HG02852 (cell line): ENCODE measurements at regions not wholly inside any gene's neighbourhood (a gene's known extent, or its start where the extent isn't known, plus 50 kb on each side); places are given as distances from the start of the nearest gene placed in this dataset.

Experiments
- ATAC-seq: cut with Tn5 transposase; IDR thresholded peaks from one replicate; pipeline ENCODE4 v1.9.1; 2021; ENCODE audit warnings: mild to moderate bottlenecking, moderate library complexity; ENCODE audit not compliant: unreplicated experiment

DNA sequence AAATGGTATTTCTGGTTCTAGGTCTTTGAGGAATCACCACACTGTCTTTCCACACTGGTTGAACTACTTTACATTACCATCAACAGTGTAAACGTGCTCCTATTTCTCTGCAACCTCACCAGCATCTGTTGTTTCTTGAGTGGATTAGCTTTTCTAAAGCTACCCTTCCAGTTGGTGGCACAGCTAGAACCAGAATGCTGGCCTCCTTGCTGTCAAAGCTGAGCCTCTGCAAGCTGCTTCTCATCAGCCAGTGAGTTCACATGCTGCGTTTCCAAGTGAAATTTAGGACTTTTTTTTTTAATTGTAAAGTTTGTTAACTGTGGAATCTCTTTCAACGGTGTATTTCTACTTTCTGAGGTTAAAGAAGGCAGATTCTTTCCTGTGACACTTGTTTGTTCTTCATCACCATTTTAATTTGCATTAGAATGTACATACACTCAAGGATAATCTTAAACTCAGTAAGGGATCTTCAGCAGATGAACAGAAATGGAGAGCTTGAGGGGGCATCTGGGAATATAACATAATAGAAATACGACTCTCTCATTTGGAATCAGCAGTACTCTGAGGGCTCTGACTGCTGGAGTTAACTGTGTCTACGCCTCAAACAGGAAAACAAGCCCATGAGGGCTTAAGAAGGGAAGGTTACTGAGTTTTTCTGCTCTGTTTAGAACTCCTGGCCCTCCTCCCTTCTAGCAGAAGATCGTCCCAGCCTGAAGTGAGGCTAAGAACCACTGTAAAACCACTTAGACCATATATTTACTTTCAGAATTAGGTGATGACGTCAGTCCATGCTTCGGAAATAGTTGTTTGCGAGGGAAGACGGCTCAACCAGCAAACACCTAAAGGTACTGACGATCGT lies 148.4 kb upstream of the FAM20A start:
- ATAC-seq, result no peak

DNA sequence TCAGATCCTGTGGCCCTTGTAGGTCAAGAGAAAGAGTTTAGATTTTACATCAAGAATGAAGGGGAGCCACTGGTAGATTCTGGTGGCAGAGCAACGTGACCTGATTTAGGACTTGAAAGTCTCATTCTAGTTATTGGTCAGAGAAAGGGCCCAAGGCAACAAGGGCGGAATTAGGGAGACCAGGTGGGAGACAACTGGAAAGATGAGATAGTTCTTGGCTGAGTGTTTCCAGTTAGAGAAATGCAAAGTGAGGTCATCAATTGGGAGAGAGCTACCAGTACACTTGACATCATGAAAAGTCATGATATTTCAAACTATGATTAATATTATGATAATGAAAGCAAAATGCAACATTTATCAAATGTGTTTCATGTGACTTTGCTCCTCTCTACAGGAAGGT lies 147.2 kb upstream of the FAM20A start:
- no peak for ATAC-seq

DNA sequence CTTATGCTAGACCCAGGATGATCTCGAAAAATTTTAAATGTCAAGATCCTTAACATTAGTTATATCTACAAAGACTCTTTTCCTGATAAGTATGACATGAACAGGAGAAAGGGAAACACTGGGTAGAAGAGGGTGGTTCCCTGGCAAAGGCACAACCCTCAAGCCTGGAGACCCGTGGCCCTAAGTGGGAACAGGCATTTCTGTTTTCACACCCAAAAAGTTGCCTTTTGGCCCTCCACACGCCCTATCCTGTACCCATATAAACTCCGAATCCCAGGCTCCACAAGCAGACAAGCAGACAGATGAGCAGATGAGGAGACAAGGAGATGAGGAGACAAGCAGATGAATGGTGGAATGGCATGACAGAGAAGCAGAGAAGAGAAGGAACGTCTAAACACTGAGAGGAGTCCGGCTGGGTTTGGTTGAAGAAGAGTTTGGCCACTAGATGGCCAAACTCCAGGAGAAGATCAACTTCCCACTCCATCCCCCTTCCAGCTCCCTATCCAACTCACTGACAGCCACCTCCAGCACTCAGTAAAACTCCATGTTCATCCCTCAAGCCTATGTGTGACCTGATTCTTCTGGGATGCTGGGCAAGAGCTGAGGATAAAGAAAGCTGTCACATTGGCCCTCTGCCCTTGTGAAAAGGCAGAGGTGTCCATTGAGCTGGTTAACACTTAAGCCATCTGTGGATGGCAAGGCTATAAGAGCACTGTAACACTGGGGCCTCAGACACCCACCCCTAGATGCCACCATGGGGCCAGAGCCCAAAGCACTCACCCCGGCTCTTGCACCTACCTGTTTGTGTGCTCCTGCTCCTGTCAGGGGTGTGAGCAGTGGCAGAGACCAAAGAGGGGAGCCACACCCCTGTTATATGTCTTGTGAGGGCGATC lies 139.6 kb upstream of the FAM20A start:
- ATAC-seq, result no peak

DNA sequence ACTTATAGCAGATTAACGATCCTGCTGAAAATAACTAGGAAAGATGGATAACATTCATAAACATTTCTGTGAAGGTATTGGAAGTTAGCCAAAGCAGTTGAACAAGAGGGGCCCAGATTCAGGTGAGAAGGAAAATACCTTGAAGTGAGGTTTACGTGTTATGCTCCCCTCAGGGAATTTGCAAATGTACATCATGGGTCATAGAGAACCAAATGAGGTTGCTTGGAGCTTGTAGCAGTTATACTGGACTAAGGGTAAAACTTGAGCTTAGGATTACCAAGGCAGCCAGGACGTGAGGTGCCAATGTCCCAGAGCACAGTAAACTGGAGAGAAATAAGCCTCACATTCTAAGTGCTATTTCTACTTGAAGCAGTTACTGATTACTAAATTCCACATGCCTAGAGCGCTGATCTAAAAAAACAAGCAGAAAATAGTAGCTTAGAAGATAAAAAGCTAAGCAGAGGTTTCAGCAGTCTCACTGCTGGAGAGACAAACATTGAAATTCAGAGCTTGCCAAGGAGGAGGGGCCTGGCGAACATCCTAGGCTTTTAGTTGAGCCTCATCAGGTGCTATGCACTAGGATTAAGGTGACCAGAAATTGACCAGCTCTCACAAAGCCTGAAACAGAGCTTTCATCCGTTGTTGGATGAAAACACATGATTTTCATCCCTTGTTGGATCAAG lies 136.7 kb upstream of the FAM20A start:
- no peak for ATAC-seq

DNA sequence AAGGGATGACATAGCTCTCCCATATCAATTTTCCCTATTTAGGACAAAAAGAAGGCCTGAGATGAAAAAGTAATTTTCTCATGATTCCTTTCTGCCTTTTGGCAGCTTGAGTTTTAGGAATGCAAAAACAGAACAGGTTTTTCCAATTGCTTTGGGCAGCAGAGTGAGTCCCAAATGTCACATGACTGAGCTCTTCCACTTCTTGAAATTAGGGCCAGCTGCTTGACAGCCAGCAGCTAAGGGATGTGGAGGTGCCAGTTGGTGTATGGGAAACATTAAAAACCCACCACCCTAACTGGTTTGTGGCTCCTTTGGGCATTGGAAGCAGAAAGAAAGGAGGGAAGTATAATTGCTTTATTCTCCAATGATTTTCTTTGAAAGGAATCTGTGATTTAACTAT lies 133.8 kb upstream of the FAM20A start:
- ATAC-seq, result no peak

DNA sequence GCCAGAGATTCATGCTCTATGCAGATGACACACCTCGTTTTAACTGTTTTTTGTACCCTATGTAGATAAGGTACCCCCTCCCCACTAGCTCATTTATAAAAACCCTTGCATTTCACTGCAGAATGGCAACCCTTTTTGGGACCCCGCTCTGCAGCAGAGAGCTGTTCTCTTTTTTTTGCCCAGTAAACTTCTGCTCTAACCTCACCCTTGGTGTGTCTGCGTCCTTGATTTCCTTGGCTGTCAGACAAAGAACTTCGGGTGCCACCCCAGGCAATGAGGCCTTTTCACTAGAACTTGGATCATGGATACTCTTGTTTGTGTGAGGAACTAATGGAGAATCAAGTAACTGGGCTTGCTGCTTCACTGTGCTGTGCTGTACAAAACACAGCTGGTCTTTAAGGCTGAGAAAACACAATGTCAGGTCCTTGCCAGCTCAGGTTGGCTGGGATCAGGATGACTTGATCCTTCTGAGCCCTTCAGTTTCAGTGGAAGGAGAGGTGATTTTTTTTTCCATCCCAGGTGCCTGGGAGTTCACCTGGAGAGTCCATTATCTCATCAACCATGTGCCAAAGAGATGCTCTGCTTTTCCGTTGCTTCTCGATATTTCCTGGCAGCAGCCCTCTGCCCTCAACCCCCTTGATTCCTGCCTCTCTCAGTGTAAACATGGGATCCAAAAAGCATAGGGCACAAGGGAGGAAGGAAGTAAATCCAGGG lies 133.2 kb upstream of the FAM20A start:
- ATAC-seq, result no peak

DNA sequence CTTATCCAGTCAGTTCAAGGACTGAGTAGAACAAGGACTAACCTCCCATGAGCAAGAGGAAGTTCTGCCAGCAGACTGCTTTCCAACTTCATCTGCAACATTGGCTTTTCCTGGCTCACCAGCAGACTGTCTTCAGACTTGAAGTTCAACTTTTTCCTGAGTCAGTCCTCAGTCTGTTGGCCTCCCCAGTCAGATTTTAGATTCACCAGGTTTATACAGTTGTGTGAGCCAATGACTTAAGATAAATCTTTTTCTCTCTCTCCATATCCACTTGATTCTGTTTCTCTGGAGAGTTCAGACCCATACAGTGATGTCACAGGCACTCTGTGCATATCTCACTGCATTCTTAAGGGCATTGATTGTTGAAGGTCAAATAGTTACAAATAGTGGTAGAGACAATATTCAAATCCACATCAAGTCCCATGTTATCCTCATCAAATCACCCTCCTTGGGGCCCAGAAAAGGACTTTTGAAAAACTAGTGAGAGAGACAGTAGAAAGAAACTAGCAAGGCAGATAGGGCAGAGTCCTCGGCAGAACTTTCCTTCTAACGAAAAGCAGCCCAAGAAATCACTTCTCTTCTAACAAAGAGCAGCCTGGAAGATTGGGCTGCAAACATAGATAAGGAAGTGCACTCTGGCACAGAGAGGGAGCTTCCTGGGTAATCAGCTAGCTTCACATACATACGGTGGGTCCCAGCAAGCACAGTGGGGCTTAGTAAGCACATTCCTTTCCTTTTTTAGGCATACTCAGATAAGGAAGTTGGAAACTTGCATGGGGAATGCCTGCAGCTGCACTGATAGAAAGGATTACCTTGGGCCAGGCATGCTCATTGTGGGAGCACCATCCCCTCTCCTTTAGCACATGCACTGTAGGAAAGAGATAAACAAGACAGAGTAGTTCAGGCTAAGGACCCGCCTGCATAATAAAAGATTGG lies 132.3 kb upstream of the FAM20A start:
- no peak for ATAC-seq

DNA sequence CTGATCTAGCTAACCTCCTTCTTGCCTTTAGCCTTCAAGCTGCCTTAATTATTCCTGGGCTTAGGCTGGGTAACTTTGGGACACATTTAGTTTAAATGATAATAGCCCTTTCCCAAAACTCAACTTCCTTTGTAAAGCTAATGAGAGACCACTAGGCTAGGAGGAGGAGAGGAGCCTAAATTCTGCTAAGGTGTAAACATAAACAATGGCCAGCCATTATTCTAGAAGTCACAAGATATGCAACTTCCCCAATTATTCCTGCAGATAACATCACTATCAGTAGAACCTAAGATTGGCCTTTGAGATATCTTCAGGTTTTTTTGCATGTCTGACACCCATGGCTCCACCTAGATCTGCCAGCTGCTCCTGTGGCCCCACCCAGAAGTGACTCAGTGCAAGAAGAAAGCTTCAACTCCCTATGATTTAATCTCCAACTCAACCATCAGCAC lies 131.2 kb upstream of the FAM20A start:
- ATAC-seq, result no peak

DNA sequence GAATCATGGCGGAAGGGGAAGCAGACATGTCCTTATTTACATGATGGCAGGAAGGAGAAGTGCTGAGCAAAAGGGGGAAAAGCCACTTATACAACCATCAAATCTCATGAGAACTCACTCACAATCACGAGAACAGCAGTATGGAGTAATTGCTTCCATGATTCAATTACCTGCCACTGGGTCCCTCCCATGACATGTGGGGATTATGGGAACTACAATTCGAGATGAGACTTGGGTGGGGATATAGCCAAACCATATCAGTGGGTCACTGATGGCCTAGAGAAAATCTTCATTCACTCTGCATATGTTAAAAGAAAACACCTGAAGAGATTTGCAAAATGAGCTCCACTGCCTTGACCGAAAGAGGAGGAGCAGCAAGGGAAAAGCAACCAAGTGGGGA lies 130.3 kb upstream of the FAM20A start:
- no peak for ATAC-seq

DNA sequence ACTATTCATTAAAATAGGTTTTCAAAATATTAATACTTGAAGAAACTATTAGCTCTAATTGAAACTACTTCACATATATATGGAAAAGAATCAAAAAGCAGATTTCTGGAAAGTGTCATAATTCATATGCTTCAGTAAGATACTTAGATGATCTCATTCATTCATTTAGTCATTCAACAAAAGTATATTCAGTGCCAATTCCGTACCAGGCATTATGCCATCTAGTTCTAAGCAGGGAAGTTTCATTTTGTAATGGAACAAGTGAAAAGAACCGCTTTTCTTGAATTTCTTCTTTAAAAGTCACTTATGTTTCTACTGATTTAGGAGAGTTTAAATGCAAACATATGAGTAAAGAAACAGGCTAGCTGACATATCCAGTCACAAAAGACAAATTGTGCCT lies 118.3 kb upstream of the FAM20A start:
- ATAC-seq, result no peak

DNA sequence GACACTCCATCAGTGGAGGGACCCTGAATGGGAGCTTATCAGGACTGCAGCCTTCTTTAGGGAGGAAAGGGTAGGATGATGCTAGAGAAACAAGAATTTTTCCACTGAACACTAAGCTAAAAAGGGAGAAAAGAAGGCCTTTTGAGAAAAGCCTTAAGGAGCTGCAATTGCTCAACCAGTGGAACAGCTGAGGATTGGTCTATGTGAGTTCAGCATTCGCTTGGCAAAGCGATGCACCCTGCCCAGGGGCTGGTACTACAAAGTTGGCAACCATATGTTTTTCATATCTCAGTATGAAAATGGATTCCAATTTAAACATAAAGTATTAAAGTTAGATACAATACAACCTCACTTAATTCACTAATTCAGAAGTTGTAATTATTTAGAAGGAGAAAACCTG lies 117.8 kb upstream of the FAM20A start:
- ATAC-seq, result no peak

DNA sequence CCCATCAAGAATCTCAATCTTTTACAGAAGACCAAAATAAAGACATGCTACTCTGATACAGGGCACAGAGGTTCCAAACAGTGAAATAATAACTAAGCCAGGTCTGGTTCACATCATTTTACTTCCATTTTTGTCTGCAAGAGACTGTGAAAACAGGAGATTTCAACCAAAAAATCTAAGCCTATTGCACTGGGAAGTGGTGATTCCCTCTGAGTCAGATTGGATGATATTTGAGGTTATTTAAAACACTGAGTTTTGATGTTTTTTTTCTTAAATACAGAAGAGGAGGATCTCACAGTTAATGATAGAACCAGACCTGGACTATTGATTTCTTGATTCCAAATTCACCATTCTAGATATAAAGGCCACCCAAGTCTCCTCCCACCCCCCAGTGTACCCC lies 117.3 kb upstream of the FAM20A start:
- no peak for ATAC-seq

DNA sequence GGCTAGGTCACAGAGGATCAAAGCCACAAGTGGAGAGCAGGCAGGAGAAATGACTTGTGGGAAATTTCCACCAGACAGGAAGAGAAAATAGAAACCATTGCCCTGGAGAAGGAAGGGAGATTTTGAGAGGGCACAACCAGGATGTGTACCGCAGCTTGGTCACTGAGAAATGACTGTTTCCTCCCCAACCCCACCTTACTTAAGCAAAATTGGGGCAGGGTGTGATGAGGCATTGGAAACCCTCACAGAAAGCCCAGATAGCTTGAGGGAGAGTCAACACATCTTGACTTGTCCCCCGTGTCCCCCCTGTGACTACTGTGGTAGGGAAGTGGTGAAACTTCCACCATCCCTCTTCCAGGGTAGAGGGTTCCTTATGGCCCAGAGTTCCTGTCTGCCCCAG lies 113.5 kb upstream of the FAM20A start:
- ATAC-seq, result no peak

DNA sequence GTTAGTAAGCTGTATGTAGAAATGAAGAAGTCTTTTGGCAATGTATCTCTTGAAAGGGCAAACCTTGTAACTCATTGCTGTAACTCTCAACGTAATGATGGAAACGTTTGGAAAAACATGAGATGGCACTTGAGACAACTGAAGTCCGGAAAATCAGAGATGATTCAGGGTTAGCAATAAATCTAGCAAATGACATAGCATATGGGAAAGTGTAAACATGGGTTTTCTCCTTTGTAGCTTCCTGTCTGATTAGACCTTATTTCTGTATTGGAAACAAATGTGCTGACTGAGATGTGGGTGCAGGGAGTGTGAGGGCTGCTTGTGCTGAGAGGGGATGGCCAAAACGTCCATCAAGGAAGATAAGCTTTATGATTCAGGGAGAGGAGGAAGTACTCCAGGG lies 110.7 kb upstream of the FAM20A start:
- no peak for ATAC-seq

DNA sequence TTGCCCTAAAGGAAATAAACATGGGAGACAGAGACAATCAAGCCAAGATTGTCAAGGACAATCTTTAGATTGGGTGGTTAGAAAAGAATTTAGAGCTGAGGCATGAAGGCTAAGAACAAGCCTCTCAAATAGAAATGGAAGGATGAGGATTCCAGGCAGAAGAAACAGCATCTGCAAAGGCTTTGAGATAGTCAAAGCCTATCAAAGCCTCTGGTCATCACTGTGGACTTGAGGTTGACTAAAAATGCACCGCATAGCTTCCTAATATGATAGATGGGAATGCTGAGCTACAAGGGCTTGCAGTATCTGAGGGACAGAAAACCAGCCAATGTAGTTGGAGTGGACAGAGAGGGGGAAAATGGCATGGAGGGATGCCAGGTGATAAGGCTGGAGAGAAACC lies 109.8 kb upstream of the FAM20A start:
- no peak for ATAC-seq

DNA sequence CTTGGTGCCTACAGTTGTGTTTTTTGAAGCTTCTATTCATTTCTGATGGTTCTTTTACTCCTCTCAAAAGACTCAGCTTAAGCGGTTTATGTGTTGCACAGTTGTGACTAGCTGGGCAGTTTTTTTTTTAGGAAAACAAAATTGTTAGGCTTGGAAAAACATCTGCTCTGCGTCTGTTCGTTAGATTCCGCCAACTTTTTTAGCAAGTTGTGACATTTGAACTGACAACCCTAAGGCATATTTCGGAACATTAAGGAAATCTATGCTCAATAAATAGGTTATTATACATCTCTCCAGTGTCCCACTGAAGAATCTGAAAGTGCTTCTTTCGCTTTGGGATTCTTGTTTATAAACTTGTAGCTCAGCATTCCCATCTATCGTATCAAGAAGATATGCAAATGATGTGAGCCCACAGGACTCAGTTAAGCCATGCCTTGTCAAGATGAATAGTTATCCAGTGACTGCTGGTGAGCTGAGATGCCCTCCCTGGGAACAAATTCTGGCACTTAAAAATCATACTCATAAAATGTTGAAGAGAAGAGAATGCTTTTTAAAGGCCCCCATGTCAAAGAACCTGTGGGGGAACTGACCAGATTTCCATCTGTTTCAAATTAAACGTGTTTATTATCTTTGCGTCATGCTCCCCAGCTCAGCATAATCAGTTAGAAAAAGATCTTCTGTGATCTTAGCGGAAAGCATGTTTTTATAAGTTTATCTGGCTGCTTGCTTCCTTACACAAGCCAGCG lies 109.0 kb upstream of the FAM20A start:
- no peak for ATAC-seq

DNA sequence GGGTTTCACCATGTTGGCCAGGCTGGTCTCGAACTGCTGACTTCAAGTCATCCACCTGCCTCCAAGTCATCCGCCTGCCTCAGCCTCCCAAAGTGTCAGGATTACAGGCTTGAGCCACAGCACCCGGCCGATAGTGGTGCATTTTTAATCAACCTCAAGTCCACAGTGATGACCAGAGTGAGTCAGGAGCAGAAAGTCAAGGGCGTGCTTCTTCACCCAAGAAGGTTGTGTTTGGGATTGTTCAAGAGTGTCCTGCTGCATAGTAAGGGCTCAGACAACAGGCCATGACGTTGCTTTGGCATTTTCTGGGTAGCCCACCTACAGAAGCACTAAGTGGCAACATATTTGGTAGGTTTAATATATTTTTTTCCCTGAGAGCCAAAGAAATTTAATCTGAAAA lies 108.3 kb upstream of the FAM20A start:
- ATAC-seq, result no peak

DNA sequence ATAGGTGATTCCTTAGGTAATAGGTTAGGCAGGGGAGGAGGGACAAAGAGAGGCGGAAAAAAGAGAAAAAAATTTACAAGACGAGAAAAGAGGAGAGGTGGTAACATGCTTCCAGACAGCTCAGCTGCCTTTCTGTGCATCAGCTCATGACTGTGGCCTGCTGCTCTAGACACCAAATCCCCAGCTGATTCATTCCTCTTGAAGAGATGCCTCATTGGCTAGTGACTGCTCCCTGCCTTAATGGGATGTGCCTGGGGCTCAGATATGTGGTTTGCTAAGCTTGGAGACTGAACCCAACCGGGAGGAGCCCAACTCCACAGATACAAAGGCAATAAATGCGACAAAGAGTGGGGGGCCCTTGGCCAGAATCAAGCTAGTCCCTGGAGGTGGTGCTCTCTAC lies 105.9 kb upstream of the FAM20A start:
- no peak for ATAC-seq

DNA sequence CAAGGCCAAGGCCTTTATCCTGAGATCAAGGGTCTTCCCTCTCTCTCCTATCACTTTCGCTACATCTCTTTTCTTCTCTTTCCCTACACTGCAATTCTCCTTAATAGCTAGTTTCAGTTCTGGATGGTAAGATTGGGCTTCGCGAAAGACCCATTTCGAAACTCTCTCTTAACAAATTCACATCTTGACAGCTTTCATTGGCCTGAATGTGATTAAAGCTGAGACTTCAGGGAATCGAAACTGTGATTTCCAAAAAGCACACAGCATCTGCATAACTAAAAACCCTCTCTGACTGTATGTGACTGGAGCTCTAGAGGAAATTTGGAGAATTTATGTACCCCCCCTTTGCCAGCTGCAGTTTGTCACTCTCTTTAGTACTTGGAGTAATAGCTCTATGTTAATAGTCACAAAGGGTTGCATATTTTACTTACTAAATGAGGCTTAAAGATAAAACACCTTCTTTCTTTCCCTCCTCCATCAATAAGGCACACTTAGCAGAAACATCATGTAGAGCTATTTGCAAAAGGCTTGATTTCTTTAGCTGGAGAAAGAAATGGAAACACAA lies 105.3 kb upstream of the FAM20A start:
- ATAC-seq, result no peak
